ENCODE measurements at regions not wholly inside any gene's neighbourhood (a gene's known extent, or its start where the extent isn't known, plus 50 kb on each side); places are given as distances from the start of the nearest gene placed in this dataset.
A peak's percentile ranks its signal among the peaks of the same experiment; 100 is the strongest.

DNA sequence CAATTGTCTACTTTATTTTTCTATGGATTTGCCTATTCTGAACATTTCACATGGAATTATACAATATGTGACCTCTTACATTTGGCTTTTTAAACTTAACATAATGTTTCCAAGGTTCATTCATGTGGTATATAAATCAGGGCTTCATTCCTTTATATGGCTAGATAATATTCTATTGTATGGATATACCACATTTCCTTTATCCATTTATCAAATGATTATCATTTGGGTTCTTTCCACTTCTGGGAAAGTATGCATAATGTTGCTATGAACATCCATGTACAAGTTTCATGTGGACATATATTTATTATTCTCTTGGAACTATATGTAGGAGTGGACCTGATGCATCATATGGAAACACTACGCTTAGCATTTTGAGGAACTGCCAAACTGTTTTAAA, 99.7 kb upstream of the NCKAP5 start:
- no peak overlapping the region for H3K4me3 ChIP-seq
- no peaks in the 10 kb centered on the region for H3K36me3 ChIP-seq
- no peaks in the 10 kb centered on the region for H3K4me1 ChIP-seq
- no peak overlapping the region for H3K27ac ChIP-seq
- ATAC-seq, result no peak
- intact Hi-C loops (cut with DNase I), result no loop called here
- no peaks in the 10 kb centered on the region for H3K27me3 ChIP-seq
- TF ChIP-seq, protein P1, sequence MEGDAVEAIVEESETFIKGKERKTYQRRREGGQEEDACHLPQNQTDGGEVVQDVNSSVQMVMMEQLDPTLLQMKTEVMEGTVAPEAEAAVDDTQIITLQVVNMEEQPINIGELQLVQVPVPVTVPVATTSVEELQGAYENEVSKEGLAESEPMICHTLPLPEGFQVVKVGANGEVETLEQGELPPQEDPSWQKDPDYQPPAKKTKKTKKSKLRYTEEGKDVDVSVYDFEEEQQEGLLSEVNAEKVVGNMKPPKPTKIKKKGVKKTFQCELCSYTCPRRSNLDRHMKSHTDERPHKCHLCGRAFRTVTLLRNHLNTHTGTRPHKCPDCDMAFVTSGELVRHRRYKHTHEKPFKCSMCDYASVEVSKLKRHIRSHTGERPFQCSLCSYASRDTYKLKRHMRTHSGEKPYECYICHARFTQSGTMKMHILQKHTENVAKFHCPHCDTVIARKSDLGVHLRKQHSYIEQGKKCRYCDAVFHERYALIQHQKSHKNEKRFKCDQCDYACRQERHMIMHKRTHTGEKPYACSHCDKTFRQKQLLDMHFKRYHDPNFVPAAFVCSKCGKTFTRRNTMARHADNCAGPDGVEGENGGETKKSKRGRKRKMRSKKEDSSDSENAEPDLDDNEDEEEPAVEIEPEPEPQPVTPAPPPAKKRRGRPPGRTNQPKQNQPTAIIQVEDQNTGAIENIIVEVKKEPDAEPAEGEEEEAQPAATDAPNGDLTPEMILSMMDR (IDR thresholded peaks at IDR 0.05), result no peak
- DNase-seq, result no peak
- H3K9me3 ChIP-seq, result no peaks in the 10 kb centered on the region

DNA sequence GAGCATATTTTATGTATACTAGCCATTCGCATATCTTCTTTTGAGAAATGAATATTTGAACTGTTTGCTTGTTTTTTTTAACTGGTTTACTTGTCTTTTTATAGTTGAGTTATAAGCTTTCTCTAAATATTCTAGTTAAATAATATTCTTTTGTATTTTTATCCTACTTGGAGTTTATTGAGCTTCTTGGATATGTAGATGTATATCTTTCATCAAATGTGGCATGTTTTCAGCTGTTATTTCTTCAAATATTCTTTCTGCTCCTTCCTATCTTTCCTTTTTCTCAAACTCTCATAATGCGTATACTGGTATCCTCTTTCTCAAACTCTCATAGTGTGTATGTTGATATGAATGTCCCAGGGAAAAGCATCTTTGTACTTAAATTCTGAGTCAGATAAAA, 100.3 kb upstream of the NCKAP5 start:
- intact Hi-C loops (cut with DNase I), result no loop called here
- Histone ChIP-seq H3K27me3 (no peaks in the 10 kb centered on the region), H3K4me1 (peaks cover 4% of the 10 kb centered on the region), H3K9me3 (no peaks in the 10 kb centered on the region), H3K36me3 (no peaks in the 10 kb centered on the region), H3K4me3 (no peak overlapping the region), H3K27ac (no peak overlapping the region)
- DNase-seq, result no peak
- no peak for ATAC-seq
- TF ChIP-seq, protein P1 (IDR thresholded peaks at IDR 0.05), result no peak

DNA sequence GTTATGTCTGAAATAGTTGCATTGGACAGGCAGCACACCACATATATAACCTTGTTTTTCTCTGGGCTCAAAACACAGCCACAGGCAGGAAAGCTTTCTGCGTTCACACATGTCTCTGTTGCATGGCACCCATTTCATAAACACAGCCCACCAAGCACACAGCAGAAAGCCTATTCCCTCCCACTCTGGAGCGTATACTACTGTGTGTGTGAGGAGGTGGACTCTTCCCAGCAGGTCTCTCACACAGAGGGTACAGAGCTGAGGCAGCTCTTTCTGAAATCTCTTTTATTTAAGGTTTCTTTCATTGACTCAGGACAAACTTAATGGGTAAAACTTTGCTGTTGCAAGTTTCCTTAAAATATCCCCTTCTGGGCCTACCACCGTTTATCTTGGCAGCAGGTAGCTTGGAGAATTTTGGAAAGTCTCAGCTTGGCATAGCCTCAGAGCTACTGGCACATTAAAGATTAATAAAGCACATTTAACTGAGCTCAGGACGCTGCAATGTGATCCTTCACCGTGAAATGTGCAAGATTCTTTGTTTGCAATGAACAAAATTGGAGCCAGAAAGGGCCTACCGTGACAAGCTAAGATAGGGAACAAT, 105.1 kb upstream of the NCKAP5 start:
- intact Hi-C loops (cut with DNase I), result no loop called here

GRCh38 chr2:133674066-133674432, 105.8 kb upstream of the NCKAP5 start:
- H3K4me1 ChIP-seq, result peaks cover 23% of the 10 kb centered on the region
- peak overlapping the region; percentile 63 for H3K27ac ChIP-seq
- DNase-seq, result no peak
- H3K4me3 ChIP-seq, result no peak overlapping the region
- H3K27me3 ChIP-seq, result no peaks in the 10 kb centered on the region
- ATAC-seq, result no peak
- TF ChIP-seq, protein P1 (IDR thresholded peaks at IDR 0.05), result no peak
- no peaks in the 10 kb centered on the region for H3K36me3 ChIP-seq
- intact Hi-C loops (cut with DNase I), result no loop called here
- H3K9me3 ChIP-seq, result no peaks in the 10 kb centered on the region

More for the DNA sequence above, 105.1 kb upstream of the NCKAP5 start:
- DNase-seq (no peak), ATAC-seq (no peak)
- peaks cover 23% of the 10 kb centered on the region for H3K4me1 ChIP-seq
- H3K27me3 ChIP-seq, result no peaks in the 10 kb centered on the region
- no peak overlapping the region for H3K27ac ChIP-seq
- H3K36me3 ChIP-seq, result no peaks in the 10 kb centered on the region
- TF ChIP-seq, protein P1 (IDR thresholded peaks at IDR 0.05), result no peak
- no peaks in the 10 kb centered on the region for H3K9me3 ChIP-seq
- no peak overlapping the region for H3K4me3 ChIP-seq

DNA sequence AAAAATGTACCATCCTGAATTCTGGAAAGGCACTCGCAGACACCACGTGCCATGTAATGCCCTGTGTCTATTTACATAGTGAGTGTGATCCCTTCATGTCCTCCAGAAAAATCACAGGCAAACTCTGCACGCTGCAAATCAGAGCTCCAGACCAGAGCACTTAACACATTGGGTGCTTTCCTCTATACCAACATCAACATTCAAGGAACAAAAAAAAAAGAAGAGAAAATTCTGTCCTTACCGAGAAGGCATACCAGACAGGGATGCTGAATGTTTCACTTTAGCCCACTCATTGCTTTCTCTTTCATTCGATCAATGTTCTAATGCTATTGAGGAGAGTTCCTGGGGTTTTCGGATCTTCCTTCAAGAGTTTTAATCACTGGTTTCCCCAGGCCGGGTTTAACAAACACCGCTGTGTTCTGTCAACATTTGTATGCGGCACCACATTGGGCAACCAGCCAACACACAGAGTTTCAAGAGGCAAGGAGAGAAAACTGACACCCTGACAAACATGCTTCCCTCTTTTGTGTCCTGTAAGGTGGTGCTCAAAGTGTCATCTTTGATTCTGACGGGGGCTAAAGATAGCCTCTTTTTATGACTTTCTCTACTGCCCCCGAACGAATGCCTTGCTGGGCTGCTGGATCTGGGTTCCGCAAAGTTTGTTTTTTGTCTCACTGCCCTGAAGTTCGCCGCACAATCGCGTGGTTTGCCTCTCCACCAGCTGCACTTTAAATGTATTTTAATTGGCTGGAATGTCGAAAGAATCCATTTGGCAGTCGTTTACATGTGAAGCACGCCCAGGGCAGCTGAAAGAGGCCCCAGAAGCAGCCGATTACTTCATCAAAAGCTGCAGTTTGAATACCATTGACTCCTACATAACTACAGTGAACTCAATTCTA, 106.4 kb upstream of the NCKAP5 start:
- ATAC-seq (peak; percentile 75), DNase-seq (peak; percentile 66)
- no peaks in the 10 kb centered on the region for H3K9me3 ChIP-seq
- peak overlapping the region; percentile 63 for H3K27ac ChIP-seq
- peaks cover 23% of the 10 kb centered on the region for H3K4me1 ChIP-seq
- TF ChIP-seq, protein P1 (IDR thresholded peaks at IDR 0.05), result no peak
- no peaks in the 10 kb centered on the region for H3K27me3 ChIP-seq
- peak overlapping the region; percentile 40 for H3K4me3 ChIP-seq
- intact Hi-C loops (cut with DNase I), result no loop called here
- no peaks in the 10 kb centered on the region for H3K36me3 ChIP-seq
